RWPE1 (cell line): ENCODE measurements at regions not wholly inside any gene's neighbourhood (a gene's known extent, or its start where the extent isn't known, plus 50 kb on each side); places are given as distances from the start of the nearest gene placed in this dataset.

ENCODE experiments used
- CTCF ChIA-PET: fragments of 350-600 bp; sonication (Branson Sonifier 250); formaldehyde crosslinking; extraction: SDS; loops from one replicate; lab custom pipeline; 2021; lab: Yijun Ruan, JAX
- POLR2A ChIA-PET: fragments of 400-600 bp; formaldehyde crosslinking; extraction: SDS; loops from one replicate; lab custom pipeline; 2020; ENCODE audit warnings: antibody characterized with exemption; ENCODE audit not compliant: low non-redundant PET; lab: Yijun Ruan, JAX
- DNase-seq: peaks from one replicate; pipeline ENCODE4 v3.0.0; 2012; ENCODE audit warnings: low spot score
- H3K27ac ChIP-seq: fragments of 450-650 bp; 2 replicates; pipeline ENCODE4 v1.5.1; 2017
- CTCF ChIP-seq: fragments of 450-650 bp; conservative IDR thresholded peaks from 2 replicates; pipeline ENCODE4 v1.5.1; 2017; ENCODE audit warnings: low read depth, mild to moderate bottlenecking

DNA sequence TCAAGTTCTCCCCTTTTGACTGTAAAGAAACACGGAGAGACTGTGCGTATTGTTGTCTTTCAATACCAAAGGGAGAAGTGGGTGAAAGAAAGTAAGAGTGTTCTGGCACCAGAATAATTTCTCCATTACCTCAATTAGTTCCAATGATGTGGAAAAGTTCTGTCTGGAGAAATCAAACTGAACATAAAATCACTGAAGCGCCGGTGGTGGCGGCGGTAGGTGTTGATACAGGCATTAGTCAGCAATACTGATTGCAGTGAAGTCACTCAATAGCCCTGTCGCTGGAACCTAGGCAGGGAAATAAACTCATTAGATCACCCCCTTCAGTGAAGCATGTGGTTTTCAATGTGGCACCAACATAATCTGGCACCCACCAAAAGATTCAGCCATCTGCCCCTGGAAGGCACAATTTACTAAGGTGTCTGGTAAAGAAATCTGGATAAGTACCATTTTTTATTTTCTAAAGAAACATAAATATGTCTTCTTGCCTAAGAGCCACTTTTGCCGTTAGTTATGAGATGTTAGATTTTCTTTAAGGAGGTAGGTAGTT lies 274.2 kb upstream of the SOX9 start:
- TF ChIP-seq CTCF, result no peak
- DNase-seq, result no peak
- ChIA-PET CTCF (no interaction called here), POLR2A (no interaction called here)
- no peak overlapping the region for H3K27ac ChIP-seq

GRCh38 chr17:71849783-71850768 lies 270.7 kb upstream of the SOX9 start:
- H3K27ac ChIP-seq, result no peak overlapping the region
- DNase-seq, result no peak
- POLR2A ChIA-PET, result no interaction called here
- CTCF ChIA-PET, result interaction anchor here (0.7 kb wide), 1 partner anchor 14 kb away, joined by 3 read pairs; no protein-coding TSS in a partner anchor
- no peak for TF ChIP-seq CTCF

DNA sequence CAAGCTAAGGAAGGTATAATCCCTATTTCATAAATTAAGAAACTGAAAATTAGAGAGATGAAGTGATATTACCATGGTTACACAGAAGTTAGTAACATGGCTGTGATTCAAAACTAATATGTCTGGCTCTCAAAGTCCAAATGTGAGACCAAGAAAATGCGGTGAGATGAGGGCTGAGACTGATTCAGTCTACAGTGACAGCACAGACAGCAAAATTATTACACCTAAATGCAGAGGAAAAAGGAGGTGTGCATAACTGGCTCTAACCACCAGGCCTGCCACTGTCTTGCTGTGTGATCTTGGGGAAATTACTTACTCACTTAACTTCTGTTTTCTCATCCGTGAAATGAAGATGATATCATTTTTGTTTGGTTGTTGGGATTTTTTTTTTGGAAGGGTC lies 270.0 kb upstream of the SOX9 start:
- H3K27ac ChIP-seq, result no peak overlapping the region
- POLR2A ChIA-PET, result no interaction called here
- no peak for DNase-seq
- CTCF ChIA-PET, result no interaction called here
- TF ChIP-seq CTCF, result no peak

- no peak for DNase-seq
- ChIA-PET CTCF (no interaction called here), POLR2A (no interaction called here)
- no peak overlapping the region for H3K27ac ChIP-seq
- TF ChIP-seq CTCF, result no peak
Observed at GRCh38 chr17:71855010-71855409, 265.8 kb upstream of the SOX9 start.

- no peak for TF ChIP-seq CTCF
- POLR2A ChIA-PET, result no interaction called here
- CTCF ChIA-PET, result no interaction called here
Observed at GRCh38 chr17:71864755-71865154, 256.1 kb upstream of the SOX9 start.

GRCh38 chr17:71866095-71866494 lies 254.7 kb upstream of the SOX9 start:
- CTCF ChIA-PET, result interaction anchor here (0.6 to 0.7 kb wide), 3 partner anchors 13 to 929 kb away, joined by 3 read pairs; no protein-coding TSS in a partner anchor
- DNase-seq, result no peak
- no peak for TF ChIP-seq CTCF
- no peak overlapping the region for H3K27ac ChIP-seq
- POLR2A ChIA-PET, result no interaction called here

More at GRCh38 chr17:71864755-71865154, 256.1 kb upstream of the SOX9 start:
- no peak overlapping the region for H3K27ac ChIP-seq
- no peak for DNase-seq
